ENCODE measurements at regions not wholly inside any gene's neighbourhood (a gene's known extent, or its start where the extent isn't known, plus 50 kb on each side); places are given as distances from the start of the nearest gene placed in this dataset.

DNA sequence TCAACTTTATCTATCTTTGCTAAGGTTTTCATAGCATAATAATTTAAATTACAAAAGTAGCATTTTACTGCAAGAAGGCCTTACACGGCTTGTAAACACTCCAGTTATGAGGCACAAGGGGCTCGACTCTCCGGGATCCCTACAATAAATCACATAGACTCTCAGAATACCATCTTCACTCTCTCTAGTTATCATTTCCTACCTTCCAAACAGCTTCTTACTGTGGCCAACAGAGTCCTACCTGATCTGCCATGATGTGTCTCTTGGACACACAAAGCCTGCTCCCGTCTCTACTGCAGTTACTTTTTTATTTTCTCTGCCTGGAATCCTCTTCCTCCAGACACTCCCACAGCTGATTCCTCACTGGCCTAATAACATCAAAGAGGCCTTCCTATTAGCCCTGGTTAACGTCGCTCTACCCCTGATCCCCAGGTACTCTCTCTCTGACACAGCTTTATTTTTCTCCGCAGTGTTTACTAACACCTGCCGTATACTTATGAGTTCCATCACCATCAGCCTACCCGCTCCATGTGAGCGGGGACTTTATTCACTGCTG, 559.6 kb upstream of the DIPK2B start:
- H3K27ac ChIP-seq (ENCODE audit: low read length), result no peak overlapping the region
- no CpG with 5 or more reads among the region's 10 CpGs for WGBS (ENCODE audit: insufficient coverage, insufficient read length)
- H3K9me3 ChIP-seq (ENCODE audit: control insufficient read depth, insufficient read depth, low read length), result no peaks in the 10 kb centered on the region
- no peak for DNase-seq (ENCODE audit: low read depth, low spot score)
- no peaks in the 10 kb centered on the region for H3K27me3 ChIP-seq (ENCODE audit: control insufficient read depth, insufficient read depth, low read length)
- H3K4me3 ChIP-seq (ENCODE audit: low read length), result no peak overlapping the region
- no peaks in the 10 kb centered on the region for H3K36me3 ChIP-seq (ENCODE audit: control insufficient read depth, insufficient read depth, low read length)
- H3K4me1 ChIP-seq (ENCODE audit: control insufficient read depth, insufficient read depth, low read length), result no peaks in the 10 kb centered on the region

DNA sequence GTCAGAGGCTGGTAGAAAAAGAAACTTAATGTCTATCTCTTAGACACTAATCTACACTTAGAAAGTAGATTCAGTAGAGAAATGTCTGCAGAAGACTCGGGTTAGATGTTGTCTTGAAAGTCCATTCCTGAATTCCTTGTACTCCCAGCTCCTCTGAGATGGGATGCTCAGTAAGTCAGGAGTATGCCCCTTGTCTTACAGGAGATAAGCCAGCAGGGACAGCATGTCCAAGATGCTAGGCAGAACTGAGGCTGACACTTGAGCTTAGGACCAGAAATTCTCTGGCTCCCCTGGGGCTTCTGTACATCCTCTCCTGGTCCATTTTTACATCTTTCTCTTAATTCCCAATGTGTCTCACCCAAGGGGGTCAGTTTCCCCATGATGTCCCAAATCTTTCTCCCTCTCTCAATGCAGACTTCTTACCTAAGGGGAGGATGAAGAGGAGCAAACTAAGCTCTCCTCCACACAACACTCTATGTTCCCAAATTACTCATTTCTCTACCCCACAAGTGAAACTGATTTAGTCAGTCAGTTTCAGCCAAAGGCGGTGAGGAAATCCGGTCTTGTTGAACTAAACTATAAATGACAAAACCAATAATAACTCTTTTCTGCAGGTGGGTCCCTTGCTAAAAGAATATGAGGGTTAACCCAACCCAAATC, 558.2 kb upstream of the DIPK2B start:
- WGBS (ENCODE audit: insufficient coverage, insufficient read length), result no CpG with 5 or more reads among the region's 3 CpGs
- Histone ChIP-seq H3K4me3 (ENCODE audit: low read length) (no peak overlapping the region), H3K27ac (ENCODE audit: low read length) (no peak overlapping the region), H3K9me3 (ENCODE audit: control insufficient read depth, insufficient read depth, low read length) (no peaks in the 10 kb centered on the region), H3K36me3 (ENCODE audit: control insufficient read depth, insufficient read depth, low read length) (no peaks in the 10 kb centered on the region), H3K27me3 (ENCODE audit: control insufficient read depth, insufficient read depth, low read length) (no peaks in the 10 kb centered on the region), H3K4me1 (ENCODE audit: control insufficient read depth, insufficient read depth, low read length) (no peaks in the 10 kb centered on the region)
- DNase-seq (ENCODE audit: low read depth, low spot score), result no peak

DNA sequence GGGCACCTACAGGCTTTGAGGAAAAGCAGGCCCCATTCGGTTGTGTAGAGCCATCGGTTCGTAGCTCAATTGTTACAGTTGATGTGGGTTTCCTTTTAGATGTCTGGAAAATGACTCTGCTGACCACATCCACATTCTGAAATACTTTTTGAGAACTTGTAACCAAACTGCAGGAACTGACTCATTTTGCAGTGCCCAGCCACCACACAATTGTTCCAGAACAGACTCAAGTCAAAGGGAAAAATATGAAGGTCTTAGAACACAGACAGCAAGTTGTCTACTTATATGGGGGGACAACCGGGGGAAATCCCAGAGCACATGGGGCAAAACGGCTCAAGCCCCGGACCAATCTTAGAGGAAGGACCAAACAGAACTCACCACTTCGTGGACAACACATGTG, 557.6 kb upstream of the DIPK2B start:
- H3K36me3 ChIP-seq (ENCODE audit: control insufficient read depth, insufficient read depth, low read length), result no peaks in the 10 kb centered on the region
- H3K27me3 ChIP-seq (ENCODE audit: control insufficient read depth, insufficient read depth, low read length), result no peaks in the 10 kb centered on the region
- no CpG with 5 or more reads among the region's 7 CpGs for WGBS (ENCODE audit: insufficient coverage, insufficient read length)
- DNase-seq (ENCODE audit: low read depth, low spot score), result no peak
- H3K9me3 ChIP-seq (ENCODE audit: control insufficient read depth, insufficient read depth, low read length), result no peaks in the 10 kb centered on the region
- no peak overlapping the region for H3K27ac ChIP-seq (ENCODE audit: low read length)
- no peak overlapping the region for H3K4me3 ChIP-seq (ENCODE audit: low read length)
- H3K4me1 ChIP-seq (ENCODE audit: control insufficient read depth, insufficient read depth, low read length), result no peaks in the 10 kb centered on the region

DNA sequence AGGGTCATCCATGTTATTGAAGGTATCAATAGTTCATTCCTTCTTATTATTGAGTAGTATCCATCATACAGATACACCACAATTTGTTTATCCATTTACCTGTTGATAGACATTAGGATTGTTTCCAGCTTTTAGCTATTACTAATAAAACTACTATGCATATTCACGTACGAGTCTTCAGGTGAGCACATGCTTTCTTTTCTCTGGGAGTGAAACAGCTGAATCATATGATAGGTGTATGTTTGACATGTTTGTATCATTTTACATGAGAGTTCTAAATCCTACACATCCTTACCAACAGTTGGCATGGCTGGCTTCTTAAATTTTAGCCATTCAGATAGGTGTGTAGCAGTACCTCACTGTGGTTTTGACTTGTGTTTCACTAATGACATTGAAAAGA, 556.6 kb upstream of the DIPK2B start:
- no peak overlapping the region for H3K4me3 ChIP-seq (ENCODE audit: low read length)
- no peak overlapping the region for H3K27ac ChIP-seq (ENCODE audit: low read length)
- no peaks in the 10 kb centered on the region for H3K4me1 ChIP-seq (ENCODE audit: control insufficient read depth, insufficient read depth, low read length)
- WGBS (ENCODE audit: insufficient coverage, insufficient read length), result no CpG with 5 or more reads among the region's 2 CpGs
- no peaks in the 10 kb centered on the region for H3K9me3 ChIP-seq (ENCODE audit: control insufficient read depth, insufficient read depth, low read length)
- no peaks in the 10 kb centered on the region for H3K27me3 ChIP-seq (ENCODE audit: control insufficient read depth, insufficient read depth, low read length)
- no peak for DNase-seq (ENCODE audit: low read depth, low spot score)
- H3K36me3 ChIP-seq (ENCODE audit: control insufficient read depth, insufficient read depth, low read length), result no peaks in the 10 kb centered on the region

DNA sequence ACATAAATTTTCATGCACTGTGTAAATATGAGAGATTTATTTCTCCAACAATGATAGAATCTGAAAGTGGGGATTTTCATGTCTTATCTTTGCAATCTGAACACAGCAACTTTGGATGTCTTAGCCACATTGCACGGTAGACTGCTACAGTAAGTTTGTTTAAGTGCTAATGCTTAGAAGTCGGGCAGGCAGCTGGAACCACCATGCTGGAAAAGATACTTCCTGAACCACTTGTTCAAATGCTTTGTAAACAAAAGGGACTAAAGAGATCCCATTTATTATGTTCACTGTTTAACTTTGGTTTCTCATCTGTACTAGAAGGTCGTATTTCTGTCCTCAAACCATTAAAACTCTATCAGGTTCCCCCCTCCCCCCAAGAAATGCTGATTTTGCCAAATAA, 555.9 kb upstream of the DIPK2B start:
- Histone ChIP-seq H3K4me3 (ENCODE audit: low read length) (no peak overlapping the region), H3K4me1 (ENCODE audit: control insufficient read depth, insufficient read depth, low read length) (no peaks in the 10 kb centered on the region)

DNA sequence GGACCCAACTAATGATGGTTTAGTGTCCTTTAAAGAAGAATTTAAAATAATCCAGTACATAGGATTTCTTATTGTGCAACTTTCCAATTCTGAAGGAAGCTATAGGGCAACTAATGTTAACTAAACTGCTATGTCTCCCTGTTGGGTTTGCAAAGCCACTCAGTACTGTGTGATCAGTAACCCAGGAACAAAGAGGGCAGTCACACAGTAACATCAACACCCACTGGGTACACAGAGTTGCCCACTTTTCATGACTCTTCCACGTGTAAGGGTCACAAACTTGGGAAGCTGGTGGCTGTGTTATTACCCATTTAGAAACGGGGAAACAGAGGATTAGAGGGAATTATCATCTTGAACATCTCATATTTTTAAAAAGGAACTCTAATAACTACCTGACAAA, 555.0 kb upstream of the DIPK2B start:
- no peak overlapping the region for H3K4me3 ChIP-seq (ENCODE audit: low read length)
- no peaks in the 10 kb centered on the region for H3K9me3 ChIP-seq (ENCODE audit: control insufficient read depth, insufficient read depth, low read length)
- no peaks in the 10 kb centered on the region for H3K36me3 ChIP-seq (ENCODE audit: control insufficient read depth, insufficient read depth, low read length)
- H3K4me1 ChIP-seq (ENCODE audit: control insufficient read depth, insufficient read depth, low read length), result no peaks in the 10 kb centered on the region
- no peak for DNase-seq (ENCODE audit: low read depth, low spot score)
- no CpG with 5 or more reads among the region's 2 CpGs for WGBS (ENCODE audit: insufficient coverage, insufficient read length)
- H3K27me3 ChIP-seq (ENCODE audit: control insufficient read depth, insufficient read depth, low read length), result no peaks in the 10 kb centered on the region
- no peak overlapping the region for H3K27ac ChIP-seq (ENCODE audit: low read length)

More for the DNA sequence above, 555.9 kb upstream of the DIPK2B start:
- no peaks in the 10 kb centered on the region for H3K9me3 ChIP-seq (ENCODE audit: control insufficient read depth, insufficient read depth, low read length)
- no peaks in the 10 kb centered on the region for H3K27me3 ChIP-seq (ENCODE audit: control insufficient read depth, insufficient read depth, low read length)
- DNase-seq (ENCODE audit: low read depth, low spot score), result no peak
- H3K36me3 ChIP-seq (ENCODE audit: control insufficient read depth, insufficient read depth, low read length), result no peaks in the 10 kb centered on the region
- H3K27ac ChIP-seq (ENCODE audit: low read length), result no peak overlapping the region
- WGBS (ENCODE audit: insufficient coverage, insufficient read length), result no CpG with 5 or more reads among the region's 3 CpGs

DNA sequence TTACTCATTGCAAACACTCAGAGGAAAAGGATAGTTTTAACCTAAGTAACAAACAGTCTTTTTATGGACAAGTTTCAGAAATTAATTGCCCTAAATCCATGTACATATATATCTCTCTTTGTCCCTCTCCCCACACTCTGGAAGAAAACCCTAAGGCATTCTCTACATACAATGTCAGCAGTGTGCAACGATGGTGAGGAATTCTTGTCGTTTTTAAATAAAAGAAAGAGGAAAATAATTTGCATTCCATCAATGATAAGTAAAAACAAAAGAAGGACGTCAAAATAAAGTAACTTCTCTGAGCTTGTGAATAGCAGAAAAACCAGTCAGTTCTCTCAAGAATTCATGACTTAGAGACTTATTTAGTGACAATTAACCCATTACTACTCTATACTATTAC, 550.5 kb upstream of the DIPK2B start:
- WGBS (ENCODE audit: insufficient coverage, insufficient read length), result no CpG with 5 or more reads among the region's 3 CpGs
- H3K4me3 ChIP-seq (ENCODE audit: low read length), result no peak overlapping the region
- H3K9me3 ChIP-seq (ENCODE audit: control insufficient read depth, insufficient read depth, low read length), result no peaks in the 10 kb centered on the region
- no peaks in the 10 kb centered on the region for H3K4me1 ChIP-seq (ENCODE audit: control insufficient read depth, insufficient read depth, low read length)
- no peaks in the 10 kb centered on the region for H3K27me3 ChIP-seq (ENCODE audit: control insufficient read depth, insufficient read depth, low read length)
- H3K27ac ChIP-seq (ENCODE audit: low read length), result no peak overlapping the region
- no peaks in the 10 kb centered on the region for H3K36me3 ChIP-seq (ENCODE audit: control insufficient read depth, insufficient read depth, low read length)
- DNase-seq (ENCODE audit: low read depth, low spot score), result no peak

DNA sequence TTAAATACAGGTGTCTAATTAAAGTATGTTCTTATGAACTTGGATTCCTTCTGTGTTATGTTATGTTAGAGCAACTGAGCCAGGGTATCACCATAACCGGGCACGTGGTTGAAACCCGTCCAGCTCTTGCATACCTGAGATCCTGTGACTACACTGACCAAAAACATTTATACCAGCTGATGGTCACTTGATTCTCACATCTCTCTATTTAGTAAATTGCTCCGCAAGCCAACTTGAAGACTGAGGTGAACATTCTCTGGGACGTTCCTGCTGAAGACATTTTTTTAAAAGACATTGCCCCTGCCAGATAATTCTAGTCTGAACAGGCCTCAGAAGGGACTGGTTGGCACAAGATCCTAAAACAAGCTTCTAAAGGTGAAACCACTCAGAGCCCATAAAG, 550.0 kb upstream of the DIPK2B start:
- Histone ChIP-seq H3K4me3 (ENCODE audit: low read length) (no peak overlapping the region), H3K4me1 (ENCODE audit: control insufficient read depth, insufficient read depth, low read length) (no peaks in the 10 kb centered on the region), H3K9me3 (ENCODE audit: control insufficient read depth, insufficient read depth, low read length) (no peaks in the 10 kb centered on the region), H3K36me3 (ENCODE audit: control insufficient read depth, insufficient read depth, low read length) (no peaks in the 10 kb centered on the region), H3K27ac (ENCODE audit: low read length) (no peak overlapping the region), H3K27me3 (ENCODE audit: control insufficient read depth, insufficient read depth, low read length) (no peaks in the 10 kb centered on the region)
- no CpG with 5 or more reads among the region's 5 CpGs for WGBS (ENCODE audit: insufficient coverage, insufficient read length)
- no peak for DNase-seq (ENCODE audit: low read depth, low spot score)

GRCh38 chrX:45749375-45749774, 548.7 kb upstream of the DIPK2B start:
- DNase-seq (ENCODE audit: low read depth, low spot score), result no peak
- WGBS (ENCODE audit: insufficient coverage, insufficient read length), result no CpG with 5 or more reads among the region's 4 CpGs
- Histone ChIP-seq H3K9me3 (ENCODE audit: control insufficient read depth, insufficient read depth, low read length) (no peaks in the 10 kb centered on the region), H3K4me3 (ENCODE audit: low read length) (no peak overlapping the region), H3K27ac (ENCODE audit: low read length) (no peak overlapping the region), H3K27me3 (ENCODE audit: control insufficient read depth, insufficient read depth, low read length) (no peaks in the 10 kb centered on the region), H3K4me1 (ENCODE audit: control insufficient read depth, insufficient read depth, low read length) (no peaks in the 10 kb centered on the region), H3K36me3 (ENCODE audit: control insufficient read depth, insufficient read depth, low read length) (no peaks in the 10 kb centered on the region)

- no peak for DNase-seq (ENCODE audit: low read depth, low spot score)
- WGBS (ENCODE audit: insufficient coverage, insufficient read length), result no CpG with 5 or more reads among the region's 1 CpG
- H3K9me3 ChIP-seq (ENCODE audit: control insufficient read depth, insufficient read depth, low read length), result no peaks in the 10 kb centered on the region
- no peaks in the 10 kb centered on the region for H3K27me3 ChIP-seq (ENCODE audit: control insufficient read depth, insufficient read depth, low read length)
- no peaks in the 10 kb centered on the region for H3K4me1 ChIP-seq (ENCODE audit: control insufficient read depth, insufficient read depth, low read length)
- H3K27ac ChIP-seq (ENCODE audit: low read length), result no peak overlapping the region
- H3K36me3 ChIP-seq (ENCODE audit: control insufficient read depth, insufficient read depth, low read length), result no peaks in the 10 kb centered on the region
- no peak overlapping the region for H3K4me3 ChIP-seq (ENCODE audit: low read length)
Measured at GRCh38 chrX:45748369-45748774, 547.7 kb upstream of the DIPK2B start.

GRCh38 chrX:45747905-45748304, 547.2 kb upstream of the DIPK2B start:
- no peak for DNase-seq (ENCODE audit: low read depth, low spot score)
- Histone ChIP-seq H3K36me3 (ENCODE audit: control insufficient read depth, insufficient read depth, low read length) (no peaks in the 10 kb centered on the region), H3K27me3 (ENCODE audit: control insufficient read depth, insufficient read depth, low read length) (no peaks in the 10 kb centered on the region), H3K9me3 (ENCODE audit: control insufficient read depth, insufficient read depth, low read length) (no peaks in the 10 kb centered on the region), H3K27ac (ENCODE audit: low read length) (no peak overlapping the region), H3K4me3 (ENCODE audit: low read length) (no peak overlapping the region), H3K4me1 (ENCODE audit: control insufficient read depth, insufficient read depth, low read length) (no peaks in the 10 kb centered on the region)
- WGBS (ENCODE audit: insufficient coverage, insufficient read length), result no CpG with 5 or more reads among the region's 4 CpGs
